HepG2 (cell line): ENCODE measurements at regions not wholly inside any gene's neighbourhood (a gene's known extent, or its start where the extent isn't known, plus 50 kb on each side); places are given as distances from the start of the nearest gene placed in this dataset.
A peak's percentile ranks its signal among the peaks of the same experiment; 100 is the strongest.

Source experiments
- AHR ChIP-seq: IDR thresholded peaks from 2 replicates; pipeline ENCODE4 v1.6.1; 2018; ENCODE audit warnings: missing genetic modification reagents, missing compliant biosample characterization
- ASH2L ChIP-seq: fragments of 300-600, 200-600 bp; sonication (generic); IDR thresholded peaks from 2 replicates; pipeline ENCODE4 v1.7.0; 2017; ENCODE audit warnings: low read depth, mild to moderate bottlenecking, moderate library complexity, mixed read lengths, low read length; ENCODE audit not compliant: insufficient read length
- ESRRA ChIP-seq: sonication (generic); formaldehyde crosslinking; IDR thresholded peaks from 2 replicates; pipeline ENCODE4 v1.5.1; 2020; ENCODE audit warnings: mild to moderate bottlenecking, low read depth, missing genetic modification reagents
- FOXA3 ChIP-seq: IDR thresholded peaks from 2 replicates; pipeline ENCODE4 v1.6.1; 2016; ENCODE audit warnings: missing genetic modification reagents, missing compliant biosample characterization
- HNRNPK ChIP-seq: fragments of 200-400 bp; formaldehyde crosslinking; IDR thresholded peaks from 2 replicates; pipeline ENCODE4 v1.6.1; 2018; ENCODE audit warnings: low read length, low read depth, moderate library complexity, mild to moderate bottlenecking; ENCODE audit not compliant: poor library complexity, severe bottlenecking
- HOXA9 ChIP-seq: sonication (generic); formaldehyde crosslinking; IDR thresholded peaks from 2 replicates; pipeline ENCODE4 v1.8.1; 2022; ENCODE audit warnings: missing genetic modification reagents, mild to moderate bottlenecking, moderate library complexity, borderline replicate concordance
- ISX ChIP-seq: sonication (generic); formaldehyde crosslinking; conservative IDR thresholded peaks from 2 replicates; pipeline ENCODE4 v1.5.0; 2020; ENCODE audit warnings: missing genetic modification reagents
- KDM5B ChIP-seq: sonication (generic); formaldehyde crosslinking; IDR thresholded peaks from 2 replicates; pipeline ENCODE4 v1.4.0; 2020; ENCODE audit warnings: missing genetic modification reagents, mild to moderate bottlenecking, borderline replicate concordance
- KLF13 ChIP-seq: sonication (generic); formaldehyde crosslinking; IDR thresholded peaks from 2 replicates; pipeline ENCODE4 v1.4.0; 2020; ENCODE audit warnings: mild to moderate bottlenecking, missing genetic modification reagents
- RORA ChIP-seq: sonication (generic); formaldehyde crosslinking; IDR thresholded peaks from 2 replicates; pipeline ENCODE4 v1.5.0; 2020; ENCODE audit warnings: mild to moderate bottlenecking, missing genetic modification reagents, moderate library complexity
- TBL1XR1 ChIP-seq: fragments of 150-350 bp; IDR thresholded peaks from 2 replicates; pipeline ENCODE4 v1.6.1; 2014; ENCODE audit warnings: borderline replicate concordance, low read length; ENCODE audit not compliant: partially characterized antibody
- TRIM22 ChIP-seq: fragments of 450-650 bp; IDR thresholded peaks from 2 replicates; pipeline ENCODE4 v1.6.1; 2017
- ZBTB39 ChIP-seq: sonication (generic); formaldehyde crosslinking; IDR thresholded peaks from 2 replicates; pipeline ENCODE4 v1.5.0; 2020; ENCODE audit warnings: missing genetic modification reagents
- ZFP36L1 ChIP-seq: sonication (generic); formaldehyde crosslinking; IDR thresholded peaks from 2 replicates; pipeline ENCODE4 v1.8.0; 2022; ENCODE audit warnings: mild to moderate bottlenecking, missing genetic modification reagents, moderate library complexity
- ZFP36L2 ChIP-seq: sonication (generic); formaldehyde crosslinking; IDR thresholded peaks from 2 replicates; pipeline ENCODE4 v1.4.0; 2020; ENCODE audit warnings: missing genetic modification reagents
- ZNF12 ChIP-seq: sonication (generic); formaldehyde crosslinking; IDR thresholded peaks from 2 replicates; pipeline ENCODE4 v1.5.0; 2020; ENCODE audit warnings: missing genetic modification reagents
- ZNF281 ChIP-seq: sonication (generic); formaldehyde crosslinking; IDR thresholded peaks from 2 replicates; pipeline ENCODE4 v1.4.0; 2020; ENCODE audit warnings: missing genetic modification reagents, borderline replicate concordance
- ZNF644 ChIP-seq: IDR thresholded peaks from 2 replicates; pipeline ENCODE4 v1.6.1; 2016; ENCODE audit warnings: low read depth
- ZNF740 ChIP-seq: sonication (generic); formaldehyde crosslinking; IDR thresholded peaks from 2 replicates; pipeline ENCODE4 v1.4.0; 2020; ENCODE audit warnings: missing genetic modification reagents
- ZNF879 ChIP-seq: sonication (generic); formaldehyde crosslinking; IDR thresholded peaks from 2 replicates; pipeline ENCODE4 v1.8.1; 2023; ENCODE audit warnings: missing genetic modification reagents
- TF ChIP-seq, protein P1 (sequence below): sonication (generic); formaldehyde crosslinking; IDR thresholded peaks from 2 replicates; pipeline ENCODE4 v1.5.0; 2020; ENCODE audit warnings: mild to moderate bottlenecking, missing genetic modification reagents, moderate library complexity

DNA sequence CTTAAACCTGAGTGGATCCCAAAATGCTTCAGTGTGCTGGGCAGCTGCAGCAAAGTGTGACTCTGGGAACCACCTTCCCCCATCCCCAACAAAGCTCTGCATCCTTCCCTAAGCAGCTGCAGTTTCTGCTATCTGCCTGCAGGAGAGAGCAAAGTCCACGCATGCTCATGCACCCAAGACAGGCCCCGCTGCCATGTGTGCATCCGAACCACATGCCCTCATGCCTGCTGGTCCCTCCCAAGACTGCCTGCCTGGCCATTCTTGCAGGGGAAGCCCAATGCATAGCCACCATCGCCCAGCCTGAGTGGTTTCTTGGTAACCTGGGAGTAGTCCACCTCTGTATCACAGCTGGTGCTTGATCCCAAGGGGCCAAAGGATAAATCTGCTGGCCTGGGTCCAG is 94.3 kb upstream of the OLIG3 start (continued):
- no peak for TF ChIP-seq HNRNPK
- no peak for TF ChIP-seq RORA (CRISPR knock-in tag)
- no peak for TF ChIP-seq ZBTB39 (CRISPR knock-in tag)
- TF ChIP-seq HOXA9 (CRISPR knock-in tag): peak; percentile 72; the same call in 1 of the 2 replicates
- no peak for TF ChIP-seq ASH2L
- TF ChIP-seq ESRRA (CRISPR knock-in tag): 0 out of 2 replicates have a peak, but pooled peaks have one; percentile 7
- no peak for TF ChIP-seq KDM5B
- TF ChIP-seq ZNF740 (CRISPR knock-in tag): no peak
- TF ChIP-seq ZNF644 (CRISPR knock-in tag): peak; percentile 79
- TF ChIP-seq ZFP36L2 (CRISPR knock-in tag): no peak
- TF ChIP-seq ZNF879 (CRISPR knock-in tag): no peak
- TF ChIP-seq ZFP36L1 (CRISPR knock-in tag): no peak
- no peak for TF ChIP-seq AHR
- no peak for TF ChIP-seq ZNF281
- no peak for TF ChIP-seq TBL1XR1
- 0 out of 2 replicates have a peak, but pooled peaks have one; percentile 32 for TF ChIP-seq KLF13
- no peak for TF ChIP-seq FOXA3
- TF ChIP-seq, protein P1, sequence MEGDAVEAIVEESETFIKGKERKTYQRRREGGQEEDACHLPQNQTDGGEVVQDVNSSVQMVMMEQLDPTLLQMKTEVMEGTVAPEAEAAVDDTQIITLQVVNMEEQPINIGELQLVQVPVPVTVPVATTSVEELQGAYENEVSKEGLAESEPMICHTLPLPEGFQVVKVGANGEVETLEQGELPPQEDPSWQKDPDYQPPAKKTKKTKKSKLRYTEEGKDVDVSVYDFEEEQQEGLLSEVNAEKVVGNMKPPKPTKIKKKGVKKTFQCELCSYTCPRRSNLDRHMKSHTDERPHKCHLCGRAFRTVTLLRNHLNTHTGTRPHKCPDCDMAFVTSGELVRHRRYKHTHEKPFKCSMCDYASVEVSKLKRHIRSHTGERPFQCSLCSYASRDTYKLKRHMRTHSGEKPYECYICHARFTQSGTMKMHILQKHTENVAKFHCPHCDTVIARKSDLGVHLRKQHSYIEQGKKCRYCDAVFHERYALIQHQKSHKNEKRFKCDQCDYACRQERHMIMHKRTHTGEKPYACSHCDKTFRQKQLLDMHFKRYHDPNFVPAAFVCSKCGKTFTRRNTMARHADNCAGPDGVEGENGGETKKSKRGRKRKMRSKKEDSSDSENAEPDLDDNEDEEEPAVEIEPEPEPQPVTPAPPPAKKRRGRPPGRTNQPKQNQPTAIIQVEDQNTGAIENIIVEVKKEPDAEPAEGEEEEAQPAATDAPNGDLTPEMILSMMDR: peak; percentile 21; the same call in 1 of the 2 replicates
- 0 out of 2 replicates have a peak, but pooled peaks have one; percentile 13 for TF ChIP-seq ZNF12 (CRISPR knock-in tag)
- no peak for TF ChIP-seq ISX (CRISPR knock-in tag)
- TF ChIP-seq TRIM22: no peak
